Colonic mucosa (tissue), 4 donors: ENCODE measurements at regions not wholly inside any gene's neighbourhood (a gene's known extent, or its start where the extent isn't known, plus 50 kb on each side); places are given as distances from the start of the nearest gene placed in this dataset.

ENCODE experiments used
- DNase-seq: peaks from one replicate; pipeline ENCODE4 v3.0.0-alpha.2; 2020
- H3K27ac ChIP-seq: fragments of 200-600 bp; one replicate; pipeline ENCODE4 v1.8.0; 2021
- H3K27me3 ChIP-seq: fragments of 200-600 bp; one replicate; pipeline ENCODE4 v1.8.0; 2021
- H3K36me3 ChIP-seq: fragments of 200-600 bp; one replicate; pipeline ENCODE4 v1.8.0; 2021
- H3K4me1 ChIP-seq: fragments of 200-600 bp; one replicate; pipeline ENCODE4 v1.8.0; 2021; ENCODE audit warnings: mild to moderate bottlenecking
- H3K4me3 ChIP-seq: fragments of 200-600 bp; one replicate; pipeline ENCODE4 v1.8.0; 2021
- H3K9ac ChIP-seq, 2 donors: one replicate each; pipeline ENCODE4 v1.7.0; 2013; ENCODE audit warnings: control low read depth in 2 of 2, low read depth in 2 of 2, low read length in 2 of 2
- H3K9me3 ChIP-seq: fragments of 200-600 bp; one replicate; pipeline ENCODE4 v1.8.0; 2021
- intact Hi-C: fragments of 100-400 bp; cut with DNase I; formaldehyde crosslinking; loops from one replicate; pipeline ENCODE4 v1.14.1; 2022
- TF ChIP-seq, protein P1 (sequence below): fragments of 200-600 bp; IDR thresholded peaks from one replicate; pipeline ENCODE4 v1.8.0; 2022; ENCODE audit warnings: antibody characterized with exemption, mild to moderate bottlenecking
- donor health status: healthy.
- donor health status: DM: no; HTN: no; CAD: no.
- donor health status: DM: no; HTN: no; CAD: no.

- Histone ChIP-seq H3K27ac (no peak overlapping the region), H3K4me1 (no peaks in the 10 kb centered on the region), H3K36me3 (no peaks in the 10 kb centered on the region), H3K9me3 (no peaks in the 10 kb centered on the region), H3K4me3 (no peak overlapping the region), H3K9ac (no peak overlapping the region), H3K27me3 (no peaks in the 10 kb centered on the region)
- intact Hi-C loops: no loop called here
- TF ChIP-seq, protein P1, sequence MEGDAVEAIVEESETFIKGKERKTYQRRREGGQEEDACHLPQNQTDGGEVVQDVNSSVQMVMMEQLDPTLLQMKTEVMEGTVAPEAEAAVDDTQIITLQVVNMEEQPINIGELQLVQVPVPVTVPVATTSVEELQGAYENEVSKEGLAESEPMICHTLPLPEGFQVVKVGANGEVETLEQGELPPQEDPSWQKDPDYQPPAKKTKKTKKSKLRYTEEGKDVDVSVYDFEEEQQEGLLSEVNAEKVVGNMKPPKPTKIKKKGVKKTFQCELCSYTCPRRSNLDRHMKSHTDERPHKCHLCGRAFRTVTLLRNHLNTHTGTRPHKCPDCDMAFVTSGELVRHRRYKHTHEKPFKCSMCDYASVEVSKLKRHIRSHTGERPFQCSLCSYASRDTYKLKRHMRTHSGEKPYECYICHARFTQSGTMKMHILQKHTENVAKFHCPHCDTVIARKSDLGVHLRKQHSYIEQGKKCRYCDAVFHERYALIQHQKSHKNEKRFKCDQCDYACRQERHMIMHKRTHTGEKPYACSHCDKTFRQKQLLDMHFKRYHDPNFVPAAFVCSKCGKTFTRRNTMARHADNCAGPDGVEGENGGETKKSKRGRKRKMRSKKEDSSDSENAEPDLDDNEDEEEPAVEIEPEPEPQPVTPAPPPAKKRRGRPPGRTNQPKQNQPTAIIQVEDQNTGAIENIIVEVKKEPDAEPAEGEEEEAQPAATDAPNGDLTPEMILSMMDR: no peak
- DNase-seq: no peak
These were observed 73.1 kb upstream of the BARX2 start for GRCh38 chr11:129302386-129303101.

- no peaks in the 10 kb centered on the region for H3K4me1 ChIP-seq
- no peaks in the 10 kb centered on the region for H3K36me3 ChIP-seq
- H3K27me3 ChIP-seq: no peaks in the 10 kb centered on the region
- intact Hi-C loops: no loop called here
- no peaks in the 10 kb centered on the region for H3K9me3 ChIP-seq
- DNase-seq: no peak
- H3K9ac ChIP-seq: no peak overlapping the region
- TF ChIP-seq, protein P1: no peak
- H3K27ac ChIP-seq: no peak overlapping the region
- H3K4me3 ChIP-seq: no peak overlapping the region
These were observed 75.5 kb upstream of the BARX2 start for GRCh38 chr11:129300099-129300498.

DNA sequence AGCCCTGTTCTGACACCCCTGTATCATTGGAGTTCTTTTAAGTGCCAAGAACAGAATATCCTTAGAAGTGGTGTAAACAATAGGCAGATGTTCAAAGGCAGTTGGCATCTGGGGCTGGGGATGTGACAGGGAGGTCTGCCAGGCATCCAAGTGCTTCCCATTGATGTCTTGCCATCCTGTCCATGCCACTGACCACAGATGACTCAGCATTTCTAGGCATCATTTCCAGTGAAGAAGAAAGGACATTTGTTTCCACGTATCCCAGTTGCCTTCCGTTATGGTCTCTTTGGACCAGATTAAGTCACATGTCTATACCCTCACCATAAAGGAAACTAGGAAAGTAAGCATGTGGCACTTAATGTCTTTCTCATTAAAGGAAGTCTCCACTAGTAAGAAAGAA, 76.7 kb upstream of the BARX2 start:
- Histone ChIP-seq H3K4me3 (no peak overlapping the region), H3K27me3 (no peaks in the 10 kb centered on the region), H3K27ac (no peak overlapping the region), H3K36me3 (no peaks in the 10 kb centered on the region), H3K4me1 (no peaks in the 10 kb centered on the region), H3K9me3 (no peaks in the 10 kb centered on the region), H3K9ac (no peak overlapping the region)
- DNase-seq: no peak
- intact Hi-C loops: no loop called here
- TF ChIP-seq, protein P1: no peak

- intact Hi-C loops: no loop called here
- Histone ChIP-seq H3K36me3 (no peaks in the 10 kb centered on the region), H3K4me1 (no peaks in the 10 kb centered on the region), H3K4me3 (no peak overlapping the region), H3K27ac (no peak overlapping the region), H3K27me3 (no peaks in the 10 kb centered on the region), H3K9me3 (no peaks in the 10 kb centered on the region), H3K9ac (no peak overlapping the region)
- TF ChIP-seq, protein P1: no peak
- no peak for DNase-seq
These were observed 79.9 kb upstream of the BARX2 start for GRCh38 chr11:129295746-129296145.

- intact Hi-C loops: no loop called here
- Histone ChIP-seq H3K4me3 (no peak overlapping the region), H3K36me3 (no peaks in the 10 kb centered on the region), H3K9ac (no peak overlapping the region), H3K9me3 (no peaks in the 10 kb centered on the region), H3K27ac (no peak overlapping the region), H3K4me1 (no peaks in the 10 kb centered on the region), H3K27me3 (no peaks in the 10 kb centered on the region)
- TF ChIP-seq, protein P1: no peak
- no peak for DNase-seq
These were observed 82.9 kb upstream of the BARX2 start for GRCh38 chr11:129292771-129293170.
